ENCODE measurements at regions not wholly inside any gene's neighbourhood (a gene's known extent, or its start where the extent isn't known, plus 50 kb on each side); places are given as distances from the start of the nearest gene placed in this dataset.

DNA sequence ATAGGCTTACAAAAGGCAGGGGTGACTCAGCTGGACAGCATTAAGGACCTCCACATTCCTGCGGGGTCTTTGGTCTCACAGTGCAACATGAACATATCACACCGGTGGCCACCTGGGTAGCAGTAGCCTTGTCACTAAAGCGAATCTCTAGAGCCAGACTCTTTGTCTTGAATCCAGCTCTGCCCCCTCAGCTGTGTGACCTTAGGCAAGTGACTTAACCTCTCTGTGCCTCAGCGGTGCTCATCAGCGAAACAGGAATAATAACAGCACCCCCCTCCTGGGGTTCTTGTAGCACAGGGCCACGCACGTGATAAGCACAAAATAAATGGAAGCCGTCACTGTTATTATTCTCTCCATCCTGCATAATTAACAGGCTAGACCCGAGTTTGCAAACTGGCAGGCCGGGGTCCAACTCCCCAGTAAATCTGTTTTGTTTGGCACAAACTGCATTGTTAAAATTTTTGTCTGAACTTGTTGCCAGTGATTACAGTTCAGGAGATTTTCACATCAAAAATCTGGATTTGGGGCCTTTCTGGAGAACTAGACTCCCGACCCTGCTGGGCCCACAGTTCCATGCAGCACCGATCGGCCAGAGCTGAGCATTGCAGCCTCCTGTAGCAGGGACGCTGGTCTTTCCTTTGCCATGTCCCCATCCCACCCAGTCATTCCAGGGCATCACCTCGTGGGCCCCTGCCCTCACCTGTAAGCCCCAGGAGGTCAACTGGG lies 174.8 kb downstream of the PHETA1 start:
- no peaks in the 10 kb centered on the region for H3K9me3 ChIP-seq (ENCODE audit: insufficient read depth, low read depth, low read length)
- no peak for FAIRE-seq
- no peak overlapping the region for H3K4me3 Mint-ChIP-seq (ENCODE audit: unreplicated experiment)
- no peak overlapping the region for H3K27ac ChIP-seq (ENCODE audit: low read depth, low read length)
- DNase-seq (ENCODE audit: low read depth) = no peak
- peaks cover 4% of the 10 kb centered on the region for H3K9me3 Mint-ChIP-seq (ENCODE audit: unreplicated experiment)
- H3K4me1 Mint-ChIP-seq (ENCODE audit: low read depth, unreplicated experiment) = no peaks in the 10 kb centered on the region
- peaks cover 42% of the 10 kb centered on the region for H3K27me3 Mint-ChIP-seq (ENCODE audit: low read depth, unreplicated experiment)
- H3K79me2 ChIP-seq (ENCODE audit: insufficient read depth, low read length) = no peaks in the 10 kb centered on the region
- no peaks in the 10 kb centered on the region for H4K20me1 ChIP-seq (ENCODE audit: insufficient read depth, low read length)
- no peak overlapping the region for H2AFZ ChIP-seq (ENCODE audit: low read depth, low read length)
- H3K4me3 ChIP-seq (ENCODE audit: insufficient read depth, low read depth, low read length) = no peak overlapping the region
- no peak overlapping the region for H3K27ac Mint-ChIP-seq (ENCODE audit: unreplicated experiment)
- no peaks in the 10 kb centered on the region for H3K4me1 ChIP-seq (ENCODE audit: insufficient read depth, low read length)
- H3K27me3 ChIP-seq (ENCODE audit: insufficient read depth, low read length) = peaks cover 27% of the 10 kb centered on the region
- H3K9ac ChIP-seq (ENCODE audit: low read length) = no peak overlapping the region
- TF ChIP-seq, protein P1, sequence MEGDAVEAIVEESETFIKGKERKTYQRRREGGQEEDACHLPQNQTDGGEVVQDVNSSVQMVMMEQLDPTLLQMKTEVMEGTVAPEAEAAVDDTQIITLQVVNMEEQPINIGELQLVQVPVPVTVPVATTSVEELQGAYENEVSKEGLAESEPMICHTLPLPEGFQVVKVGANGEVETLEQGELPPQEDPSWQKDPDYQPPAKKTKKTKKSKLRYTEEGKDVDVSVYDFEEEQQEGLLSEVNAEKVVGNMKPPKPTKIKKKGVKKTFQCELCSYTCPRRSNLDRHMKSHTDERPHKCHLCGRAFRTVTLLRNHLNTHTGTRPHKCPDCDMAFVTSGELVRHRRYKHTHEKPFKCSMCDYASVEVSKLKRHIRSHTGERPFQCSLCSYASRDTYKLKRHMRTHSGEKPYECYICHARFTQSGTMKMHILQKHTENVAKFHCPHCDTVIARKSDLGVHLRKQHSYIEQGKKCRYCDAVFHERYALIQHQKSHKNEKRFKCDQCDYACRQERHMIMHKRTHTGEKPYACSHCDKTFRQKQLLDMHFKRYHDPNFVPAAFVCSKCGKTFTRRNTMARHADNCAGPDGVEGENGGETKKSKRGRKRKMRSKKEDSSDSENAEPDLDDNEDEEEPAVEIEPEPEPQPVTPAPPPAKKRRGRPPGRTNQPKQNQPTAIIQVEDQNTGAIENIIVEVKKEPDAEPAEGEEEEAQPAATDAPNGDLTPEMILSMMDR (IDR thresholded peaks at IDR 0.05; ENCODE audit: insufficient read depth, low read depth, low read length) = no peak
- TF ChIP-seq EZH2 (IDR thresholded peaks at IDR 0.05; ENCODE audit: insufficient read depth, low read length) = no peak
- H3K36me3 ChIP-seq (ENCODE audit: insufficient read depth, low read length) = no peaks in the 10 kb centered on the region
- no peaks in the 10 kb centered on the region for H3K36me3 Mint-ChIP-seq (ENCODE audit: low read depth, unreplicated experiment)
- H3K4me2 ChIP-seq (ENCODE audit: low read length) = no peak overlapping the region

DNA sequence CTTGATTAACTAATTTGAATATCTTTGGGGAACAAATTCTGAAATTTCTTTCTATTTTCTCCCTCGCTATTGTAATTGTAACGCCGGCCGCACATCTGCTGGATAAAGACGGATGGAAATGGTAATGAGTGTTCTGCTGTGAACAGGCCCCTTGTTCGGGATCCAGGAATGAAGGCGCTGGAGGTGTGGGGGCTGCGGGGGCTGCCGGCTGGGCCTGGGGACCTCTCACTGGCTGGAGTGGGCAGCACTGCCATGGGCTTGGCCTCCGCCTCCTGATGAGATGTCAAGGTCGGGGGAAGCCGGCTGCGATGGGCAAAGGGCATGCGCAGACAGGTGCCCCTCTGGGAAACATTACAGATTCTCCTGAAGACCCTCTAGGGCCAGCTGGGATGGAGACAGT lies 175.4 kb downstream of the PHETA1 start:
- Histone ChIP-seq H3K79me2 (ENCODE audit: insufficient read depth, low read length) (no peaks in the 10 kb centered on the region), H3K9ac (ENCODE audit: low read length) (no peak overlapping the region), H3K36me3 (ENCODE audit: insufficient read depth, low read length) (no peaks in the 10 kb centered on the region), H3K27ac (ENCODE audit: low read depth, low read length) (no peak overlapping the region), H2AFZ (ENCODE audit: low read depth, low read length) (no peak overlapping the region), H3K4me3 (ENCODE audit: insufficient read depth, low read depth, low read length) (no peak overlapping the region), H4K20me1 (ENCODE audit: insufficient read depth, low read length) (no peaks in the 10 kb centered on the region), H3K4me1 (ENCODE audit: insufficient read depth, low read length) (no peaks in the 10 kb centered on the region), H3K9me3 (ENCODE audit: insufficient read depth, low read depth, low read length) (no peaks in the 10 kb centered on the region), H3K4me2 (ENCODE audit: low read length) (no peak overlapping the region), H3K27me3 (ENCODE audit: insufficient read depth, low read length) (peaks cover 27% of the 10 kb centered on the region)
- FAIRE-seq (no peak), DNase-seq (ENCODE audit: low read depth) (no peak)
- H3K27ac Mint-ChIP-seq (ENCODE audit: unreplicated experiment) = no peak overlapping the region
- H3K36me3 Mint-ChIP-seq (ENCODE audit: low read depth, unreplicated experiment) = no peaks in the 10 kb centered on the region
- no peak overlapping the region for H3K4me3 Mint-ChIP-seq (ENCODE audit: unreplicated experiment)
- peaks cover 47% of the 10 kb centered on the region for H3K27me3 Mint-ChIP-seq (ENCODE audit: low read depth, unreplicated experiment)
- TF ChIP-seq EZH2 (IDR thresholded peaks at IDR 0.05; ENCODE audit: insufficient read depth, low read length) = no peak
- TF ChIP-seq, protein P1 (IDR thresholded peaks at IDR 0.05; ENCODE audit: insufficient read depth, low read depth, low read length) = no peak
- no peaks in the 10 kb centered on the region for H3K4me1 Mint-ChIP-seq (ENCODE audit: low read depth, unreplicated experiment)
- H3K9me3 Mint-ChIP-seq (ENCODE audit: unreplicated experiment) = peaks cover 4% of the 10 kb centered on the region

DNA sequence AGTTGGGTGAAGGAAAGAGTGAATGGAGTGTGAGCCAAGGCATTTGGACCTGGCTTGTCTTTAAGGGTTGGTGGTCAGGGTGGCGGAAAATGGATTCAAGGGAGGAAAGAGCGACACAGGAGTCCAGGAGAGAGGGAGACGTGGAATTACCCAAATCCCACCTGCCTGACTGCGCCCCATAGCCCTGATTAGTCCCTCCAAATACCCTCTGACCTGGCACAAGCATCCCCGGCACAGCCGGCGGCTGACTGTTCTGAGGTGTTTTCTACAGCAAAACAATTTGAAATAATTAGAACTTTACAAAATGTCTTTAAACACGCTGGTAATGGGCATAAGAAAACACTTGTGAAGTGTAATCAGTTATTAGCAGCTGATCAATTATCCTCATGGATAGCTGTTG lies 175.8 kb downstream of the PHETA1 start:
- Histone ChIP-seq H3K4me2 (ENCODE audit: low read length) (no peak overlapping the region), H3K79me2 (ENCODE audit: insufficient read depth, low read length) (no peaks in the 10 kb centered on the region), H2AFZ (ENCODE audit: low read depth, low read length) (no peak overlapping the region), H3K36me3 (ENCODE audit: insufficient read depth, low read length) (no peaks in the 10 kb centered on the region), H3K9me3 (ENCODE audit: insufficient read depth, low read depth, low read length) (no peaks in the 10 kb centered on the region), H3K4me1 (ENCODE audit: insufficient read depth, low read length) (no peaks in the 10 kb centered on the region), H3K27me3 (ENCODE audit: insufficient read depth, low read length) (peaks cover 27% of the 10 kb centered on the region), H3K4me3 (ENCODE audit: insufficient read depth, low read depth, low read length) (no peak overlapping the region), H3K27ac (ENCODE audit: low read depth, low read length) (no peak overlapping the region), H3K9ac (ENCODE audit: low read length) (no peak overlapping the region), H4K20me1 (ENCODE audit: insufficient read depth, low read length) (no peaks in the 10 kb centered on the region)
- TF ChIP-seq, protein P1 (IDR thresholded peaks at IDR 0.05; ENCODE audit: insufficient read depth, low read depth, low read length) = no peak
- Mint-ChIP-seq H3K9me3 (ENCODE audit: unreplicated experiment) (peaks cover 4% of the 10 kb centered on the region), H3K27me3 (ENCODE audit: low read depth, unreplicated experiment) (peaks cover 51% of the 10 kb centered on the region), H3K36me3 (ENCODE audit: low read depth, unreplicated experiment) (no peaks in the 10 kb centered on the region), H3K27ac (ENCODE audit: unreplicated experiment) (no peak overlapping the region), H3K4me1 (ENCODE audit: low read depth, unreplicated experiment) (no peaks in the 10 kb centered on the region), H3K4me3 (ENCODE audit: unreplicated experiment) (no peak overlapping the region)
- DNase-seq (ENCODE audit: low read depth) (no peak), FAIRE-seq (no peak)
